AG09309 (cell line): ENCODE measurements at regions not wholly inside any gene's neighbourhood (a gene's known extent, or its start where the extent isn't known, plus 50 kb on each side); places are given as distances from the start of the nearest gene placed in this dataset.

ENCODE experiments used
- DNase-seq: peaks from one replicate; pipeline ENCODE4 v3.0.0-alpha.2; 2010; ENCODE audit warnings: low read depth
- H3K4me3 ChIP-seq: 2 replicates; pipeline ENCODE4 v1.5.1; 2011; ENCODE audit warnings: mild to moderate bottlenecking, low read depth, low read length, moderate library complexity; ENCODE audit not compliant: control insufficient read depth
- TF ChIP-seq, protein P1 (sequence below): IDR thresholded peaks from 2 replicates; pipeline ENCODE4 v1.5.1; 2011; ENCODE audit warnings: mild to moderate bottlenecking, low read depth, low read length, inconsistent platforms; ENCODE audit not compliant: insufficient read depth, control insufficient read depth; ENCODE audit errors: missing control alignments

DNA sequence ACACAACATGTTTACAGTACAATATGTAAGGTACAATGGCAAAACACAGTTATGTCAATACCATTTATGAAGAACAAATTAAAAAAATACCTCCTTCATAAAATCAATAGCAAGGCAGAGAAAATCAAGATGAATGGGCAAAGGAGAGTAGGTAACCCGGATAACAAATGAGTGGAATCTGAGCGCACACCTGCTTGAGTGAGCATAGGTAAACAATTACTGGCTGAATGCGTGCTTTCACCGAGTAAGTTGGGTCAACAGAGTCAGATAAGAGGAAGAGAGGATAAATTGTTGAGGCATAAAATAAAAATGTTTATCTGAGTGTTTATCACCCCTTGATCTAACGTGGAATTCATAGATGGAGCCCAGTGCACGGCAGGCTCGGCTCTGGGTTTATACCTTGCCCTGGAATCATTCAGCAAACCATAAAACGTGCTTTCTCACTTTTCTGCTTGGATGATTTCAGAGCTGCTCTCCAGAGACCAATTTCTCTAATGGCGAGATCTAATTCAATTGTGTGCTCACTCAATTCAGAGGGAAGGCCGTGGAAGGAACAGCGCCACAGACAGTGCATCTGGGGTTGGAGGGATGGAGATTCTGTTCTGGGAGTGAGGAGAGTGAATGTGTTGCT lies 224.8 kb upstream of the MAP3K7 start:
- H3K4me3 ChIP-seq = no peak overlapping the region
- TF ChIP-seq, protein P1, sequence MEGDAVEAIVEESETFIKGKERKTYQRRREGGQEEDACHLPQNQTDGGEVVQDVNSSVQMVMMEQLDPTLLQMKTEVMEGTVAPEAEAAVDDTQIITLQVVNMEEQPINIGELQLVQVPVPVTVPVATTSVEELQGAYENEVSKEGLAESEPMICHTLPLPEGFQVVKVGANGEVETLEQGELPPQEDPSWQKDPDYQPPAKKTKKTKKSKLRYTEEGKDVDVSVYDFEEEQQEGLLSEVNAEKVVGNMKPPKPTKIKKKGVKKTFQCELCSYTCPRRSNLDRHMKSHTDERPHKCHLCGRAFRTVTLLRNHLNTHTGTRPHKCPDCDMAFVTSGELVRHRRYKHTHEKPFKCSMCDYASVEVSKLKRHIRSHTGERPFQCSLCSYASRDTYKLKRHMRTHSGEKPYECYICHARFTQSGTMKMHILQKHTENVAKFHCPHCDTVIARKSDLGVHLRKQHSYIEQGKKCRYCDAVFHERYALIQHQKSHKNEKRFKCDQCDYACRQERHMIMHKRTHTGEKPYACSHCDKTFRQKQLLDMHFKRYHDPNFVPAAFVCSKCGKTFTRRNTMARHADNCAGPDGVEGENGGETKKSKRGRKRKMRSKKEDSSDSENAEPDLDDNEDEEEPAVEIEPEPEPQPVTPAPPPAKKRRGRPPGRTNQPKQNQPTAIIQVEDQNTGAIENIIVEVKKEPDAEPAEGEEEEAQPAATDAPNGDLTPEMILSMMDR = no peak
- no peak for DNase-seq

DNA sequence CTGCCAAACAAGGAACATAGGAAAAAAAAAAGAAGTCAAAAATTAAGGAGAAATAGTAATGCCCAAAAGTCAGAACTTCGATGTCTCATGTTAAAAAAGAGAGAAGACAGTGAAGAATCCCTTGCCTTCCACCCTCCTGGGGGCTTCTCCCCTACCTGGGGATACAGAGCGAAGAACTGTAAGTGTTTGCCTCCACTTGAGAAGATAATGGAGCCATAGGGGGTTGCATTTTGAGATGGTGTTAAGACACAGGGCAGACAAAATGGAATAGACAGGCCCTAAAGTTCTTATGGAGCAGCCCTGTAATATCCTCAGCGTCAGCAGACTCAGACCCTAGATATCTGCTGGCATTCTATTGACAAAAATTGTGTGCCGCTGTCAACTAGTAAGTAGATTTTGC lies 222.2 kb upstream of the MAP3K7 start:
- H3K4me3 ChIP-seq = no peak overlapping the region
- TF ChIP-seq, protein P1 = no peak
- no peak for DNase-seq

DNA sequence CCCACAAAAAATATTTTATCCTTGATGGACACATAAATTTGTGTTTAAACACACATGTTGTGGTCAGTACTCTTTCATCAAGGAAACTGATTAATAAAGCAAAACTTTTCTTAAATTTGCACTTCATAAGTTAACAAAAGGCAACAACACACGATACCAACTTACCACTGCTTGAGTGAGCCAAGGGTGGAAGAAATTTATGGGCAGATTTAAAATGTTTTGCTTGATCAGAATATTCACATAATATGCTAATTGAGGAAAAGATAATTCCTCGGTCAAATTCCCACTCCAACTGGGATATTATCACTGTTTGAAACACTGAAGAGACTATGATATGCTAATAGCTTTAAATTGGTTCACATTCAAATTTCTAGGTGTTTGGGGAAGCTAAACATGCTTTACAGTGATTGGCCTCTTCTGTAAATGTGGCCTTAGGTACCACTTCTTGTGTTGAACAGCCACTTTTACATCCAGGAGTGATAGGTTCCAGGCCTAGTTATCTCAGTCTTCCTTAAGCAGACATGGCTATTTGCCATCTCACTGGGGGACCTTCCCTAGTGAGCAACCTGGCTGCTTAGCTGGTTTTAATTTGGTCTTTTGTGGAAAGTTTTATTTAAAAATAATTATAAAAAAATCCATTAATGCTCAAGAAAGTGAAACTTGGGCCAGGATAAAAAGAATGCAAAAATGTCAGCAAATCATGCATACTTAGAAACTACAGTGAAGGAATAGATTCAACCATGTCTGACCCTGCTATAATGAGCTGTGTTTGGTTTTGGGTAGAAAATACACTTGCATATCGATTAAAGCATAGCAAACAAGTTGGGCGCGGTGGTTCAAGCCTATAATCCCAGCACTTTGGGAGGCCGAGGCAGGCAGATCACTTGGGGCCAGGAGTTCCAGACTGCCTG lies 221.2 kb upstream of the MAP3K7 start:
- TF ChIP-seq, protein P1 = no peak
- H3K4me3 ChIP-seq = no peak overlapping the region
- no peak for DNase-seq

DNA sequence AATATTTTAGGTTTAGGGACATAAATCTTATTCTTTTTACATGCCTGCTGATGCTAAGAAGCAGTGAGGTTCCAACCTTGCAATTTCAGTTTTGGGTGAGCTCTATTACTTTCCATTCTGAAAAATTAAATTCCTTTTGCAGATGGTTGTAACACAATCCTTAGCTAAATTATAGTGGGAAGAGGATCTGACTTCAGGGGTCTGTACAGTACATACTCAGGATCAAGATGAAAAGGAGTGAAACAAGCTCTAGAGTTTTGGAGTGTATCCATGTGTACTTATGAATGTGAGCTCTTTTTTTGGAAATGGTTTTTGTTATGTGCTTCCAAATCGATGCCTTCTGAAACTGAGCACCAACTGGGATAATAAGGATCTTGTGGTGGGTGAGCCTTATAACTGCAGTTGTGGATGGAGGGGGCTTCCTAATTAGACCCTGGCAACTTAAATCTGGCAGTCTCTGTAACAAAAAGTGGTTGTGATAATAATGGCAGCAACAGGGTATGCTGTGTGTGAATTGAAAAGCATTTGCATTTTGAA lies 218.8 kb upstream of the MAP3K7 start:
- TF ChIP-seq, protein P1 = no peak
- no peak overlapping the region for H3K4me3 ChIP-seq
- DNase-seq = no peak

DNA sequence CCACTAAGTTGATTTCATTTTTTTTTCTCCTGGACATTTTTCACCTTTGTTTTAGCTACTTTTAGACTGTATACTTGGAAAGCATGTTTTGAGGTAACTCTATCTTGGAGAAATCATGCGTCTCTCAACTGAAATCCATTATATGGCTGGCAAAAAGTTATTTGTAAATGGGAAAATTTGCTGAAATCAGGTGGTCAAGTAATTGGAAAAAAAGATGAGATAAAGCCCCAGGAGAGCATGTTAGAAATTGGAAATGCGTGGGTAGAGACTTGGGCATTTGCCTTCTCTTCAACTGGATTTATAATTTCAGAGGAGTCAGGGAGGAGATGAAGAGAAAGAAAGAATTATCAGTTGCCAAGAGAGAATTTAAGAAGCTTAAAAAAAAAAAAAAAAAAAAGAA lies 217.1 kb upstream of the MAP3K7 start:
- DNase-seq = no peak
- no peak overlapping the region for H3K4me3 ChIP-seq
- TF ChIP-seq, protein P1 = no peak

DNA sequence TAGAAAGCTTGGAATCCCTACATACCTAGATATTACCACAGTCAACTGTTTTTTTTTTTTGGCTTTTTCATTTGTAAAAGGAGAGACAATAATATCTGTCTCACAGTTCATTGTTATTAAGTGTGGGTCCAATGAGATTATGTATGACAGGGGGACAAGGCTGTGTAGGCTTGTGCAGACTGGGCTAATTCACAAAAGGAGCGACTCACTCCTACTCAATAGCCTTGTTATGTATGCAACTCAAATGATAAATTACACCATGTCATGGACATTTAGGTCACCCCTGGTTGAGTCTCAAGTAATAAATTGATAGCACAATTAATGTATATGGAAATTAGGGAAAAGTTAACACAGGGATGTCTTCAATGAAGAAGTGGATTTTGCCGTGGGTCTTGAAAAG lies 208.2 kb upstream of the MAP3K7 start:
- no peak overlapping the region for H3K4me3 ChIP-seq
- TF ChIP-seq, protein P1 = no peak
- no peak for DNase-seq
